Activated T-cell treated with anti-CD3 and anti-CD28 coated beads, Interleukin-2, amount 50 U/mL, for 24 hours (primary cell): ENCODE measurements at regions not wholly inside any gene's neighbourhood (a gene's known extent, or its start where the extent isn't known, plus 50 kb on each side); places are given as distances from the start of the nearest gene placed in this dataset.

Experiments
- DNase-seq: peaks from one replicate; pipeline ENCODE4 v3.0.0-alpha.2; 2020
- H3K27ac Mint-ChIP-seq: 2 replicates; pipeline ENCODE4 v1.8.0; 2020; ENCODE audit warnings: mild to moderate bottlenecking, mixed read lengths
- H3K27me3 Mint-ChIP-seq: 2 replicates; pipeline ENCODE4 v1.8.0; 2020; ENCODE audit warnings: mixed read lengths
- H3K36me3 Mint-ChIP-seq: 2 replicates; pipeline ENCODE4 v1.8.0; 2020; ENCODE audit warnings: low read depth, mixed read lengths
- H3K4me1 Mint-ChIP-seq: 2 replicates; pipeline ENCODE4 v1.8.0; 2020; ENCODE audit warnings: low read depth, mixed read lengths
- H3K4me3 Mint-ChIP-seq: 2 replicates; pipeline ENCODE4 v1.8.0; 2020; ENCODE audit warnings: mild to moderate bottlenecking, moderate library complexity, mixed read lengths
- H3K9me3 Mint-ChIP-seq: 2 replicates; pipeline ENCODE4 v1.8.0; 2020; ENCODE audit warnings: mixed read lengths

- Mint-ChIP-seq H3K27ac (no peak overlapping the region), H3K36me3 (no peaks in the 10 kb centered on the region), H3K4me1 (no peaks in the 10 kb centered on the region), H3K9me3 (no peaks in the 10 kb centered on the region), H3K27me3 (peaks cover 8% of the 10 kb centered on the region), H3K4me3 (no peak overlapping the region)
- DNase-seq = no peak
Observed at GRCh38 chr11:122271137-122271536, 155.1 kb upstream of the BLID start.

GRCh38 chr11:122270535-122270934 lies 154.5 kb upstream of the BLID start:
- no peak for DNase-seq
- no peaks in the 10 kb centered on the region for H3K4me1 Mint-ChIP-seq
- H3K4me3 Mint-ChIP-seq = no peak overlapping the region
- no peaks in the 10 kb centered on the region for H3K36me3 Mint-ChIP-seq
- H3K9me3 Mint-ChIP-seq = no peaks in the 10 kb centered on the region
- peaks cover 8% of the 10 kb centered on the region for H3K27me3 Mint-ChIP-seq
- no peak overlapping the region for H3K27ac Mint-ChIP-seq

GRCh38 chr11:122269824-122270223 lies 153.8 kb upstream of the BLID start:
- Mint-ChIP-seq H3K27me3 (peaks cover 8% of the 10 kb centered on the region), H3K4me1 (no peaks in the 10 kb centered on the region), H3K9me3 (no peaks in the 10 kb centered on the region), H3K27ac (no peak overlapping the region), H3K36me3 (no peaks in the 10 kb centered on the region), H3K4me3 (no peak overlapping the region)
- DNase-seq = no peak

GRCh38 chr11:122268601-122269130 lies 152.7 kb upstream of the BLID start:
- H3K4me1 Mint-ChIP-seq = no peaks in the 10 kb centered on the region
- H3K36me3 Mint-ChIP-seq = no peaks in the 10 kb centered on the region
- no peaks in the 10 kb centered on the region for H3K9me3 Mint-ChIP-seq
- H3K27ac Mint-ChIP-seq = no peak overlapping the region
- H3K4me3 Mint-ChIP-seq = no peak overlapping the region
- H3K27me3 Mint-ChIP-seq = peaks cover 6% of the 10 kb centered on the region
- DNase-seq = no peak

GRCh38 chr11:122267602-122268001 lies 151.6 kb upstream of the BLID start:
- H3K36me3 Mint-ChIP-seq = no peaks in the 10 kb centered on the region
- H3K27me3 Mint-ChIP-seq = peaks cover 6% of the 10 kb centered on the region
- H3K9me3 Mint-ChIP-seq = no peaks in the 10 kb centered on the region
- H3K4me1 Mint-ChIP-seq = no peaks in the 10 kb centered on the region
- no peak overlapping the region for H3K4me3 Mint-ChIP-seq
- DNase-seq = no peak
- H3K27ac Mint-ChIP-seq = no peak overlapping the region

- Mint-ChIP-seq H3K4me3 (no peak overlapping the region), H3K4me1 (no peaks in the 10 kb centered on the region), H3K27me3 (peaks cover 8% of the 10 kb centered on the region), H3K36me3 (no peaks in the 10 kb centered on the region), H3K9me3 (no peaks in the 10 kb centered on the region), H3K27ac (no peak overlapping the region)
- no peak for DNase-seq
Observed at GRCh38 chr11:122265981-122266380, 150.0 kb upstream of the BLID start.

- no peaks in the 10 kb centered on the region for H3K4me1 Mint-ChIP-seq
- H3K9me3 Mint-ChIP-seq = no peaks in the 10 kb centered on the region
- H3K27me3 Mint-ChIP-seq = peaks cover 10% of the 10 kb centered on the region
- no peak overlapping the region for H3K27ac Mint-ChIP-seq
- no peak for DNase-seq
- H3K36me3 Mint-ChIP-seq = no peaks in the 10 kb centered on the region
- H3K4me3 Mint-ChIP-seq = no peak overlapping the region
Observed at GRCh38 chr11:122264121-122264520, 148.1 kb upstream of the BLID start.

GRCh38 chr11:122261546-122261945 lies 145.5 kb upstream of the BLID start:
- DNase-seq = no peak
- Mint-ChIP-seq H3K27ac (no peak overlapping the region), H3K27me3 (peaks cover 5% of the 10 kb centered on the region), H3K9me3 (no peaks in the 10 kb centered on the region), H3K4me3 (no peak overlapping the region), H3K4me1 (no peaks in the 10 kb centered on the region), H3K36me3 (no peaks in the 10 kb centered on the region)

GRCh38 chr11:122259195-122259821 lies 143.3 kb upstream of the BLID start:
- H3K4me1 Mint-ChIP-seq = no peaks in the 10 kb centered on the region
- H3K9me3 Mint-ChIP-seq = no peaks in the 10 kb centered on the region
- no peak overlapping the region for H3K4me3 Mint-ChIP-seq
- no peaks in the 10 kb centered on the region for H3K36me3 Mint-ChIP-seq
- peaks cover 5% of the 10 kb centered on the region for H3K27me3 Mint-ChIP-seq
- no peak overlapping the region for H3K27ac Mint-ChIP-seq
- no peak for DNase-seq

- no peaks in the 10 kb centered on the region for H3K9me3 Mint-ChIP-seq
- no peak overlapping the region for H3K4me3 Mint-ChIP-seq
- DNase-seq = no peak
- peaks cover 5% of the 10 kb centered on the region for H3K27me3 Mint-ChIP-seq
- no peak overlapping the region for H3K27ac Mint-ChIP-seq
- H3K36me3 Mint-ChIP-seq = no peaks in the 10 kb centered on the region
- H3K4me1 Mint-ChIP-seq = no peaks in the 10 kb centered on the region
Observed at GRCh38 chr11:122258446-122259194, 142.6 kb upstream of the BLID start.

GRCh38 chr11:122253589-122254231 lies 137.7 kb upstream of the BLID start:
- no peaks in the 10 kb centered on the region for H3K4me1 Mint-ChIP-seq
- H3K4me3 Mint-ChIP-seq = no peak overlapping the region
- no peaks in the 10 kb centered on the region for H3K9me3 Mint-ChIP-seq
- H3K27me3 Mint-ChIP-seq = no peaks in the 10 kb centered on the region
- no peak for DNase-seq
- H3K27ac Mint-ChIP-seq = no peak overlapping the region
- H3K36me3 Mint-ChIP-seq = no peaks in the 10 kb centered on the region

GRCh38 chr11:122248939-122249338 lies 132.9 kb upstream of the BLID start:
- H3K4me3 Mint-ChIP-seq = no peak overlapping the region
- no peaks in the 10 kb centered on the region for H3K36me3 Mint-ChIP-seq
- no peaks in the 10 kb centered on the region for H3K9me3 Mint-ChIP-seq
- peaks cover 2% of the 10 kb centered on the region for H3K27me3 Mint-ChIP-seq
- H3K27ac Mint-ChIP-seq = no peak overlapping the region
- DNase-seq = no peak
- no peaks in the 10 kb centered on the region for H3K4me1 Mint-ChIP-seq

GRCh38 chr11:122248131-122248530 lies 132.1 kb upstream of the BLID start:
- Mint-ChIP-seq H3K4me1 (no peaks in the 10 kb centered on the region), H3K27ac (no peak overlapping the region), H3K36me3 (no peaks in the 10 kb centered on the region), H3K4me3 (no peak overlapping the region), H3K27me3 (peaks cover 2% of the 10 kb centered on the region), H3K9me3 (no peaks in the 10 kb centered on the region)
- no peak for DNase-seq

- Mint-ChIP-seq H3K27ac (no peak overlapping the region), H3K9me3 (no peaks in the 10 kb centered on the region), H3K36me3 (no peaks in the 10 kb centered on the region), H3K27me3 (peaks cover 2% of the 10 kb centered on the region), H3K4me3 (no peak overlapping the region), H3K4me1 (no peaks in the 10 kb centered on the region)
- DNase-seq = no peak
Observed at GRCh38 chr11:122246874-122247273, 130.9 kb upstream of the BLID start.

- DNase-seq = no peak
- Mint-ChIP-seq H3K36me3 (no peaks in the 10 kb centered on the region), H3K4me3 (no peak overlapping the region), H3K27me3 (peaks cover 5% of the 10 kb centered on the region), H3K27ac (no peak overlapping the region), H3K9me3 (no peaks in the 10 kb centered on the region), H3K4me1 (no peaks in the 10 kb centered on the region)
Observed at GRCh38 chr11:122242731-122243130, 126.7 kb upstream of the BLID start.
